ENCODE measurements at regions not wholly inside any gene's neighbourhood (a gene's known extent, or its start where the extent isn't known, plus 50 kb on each side); places are given as distances from the start of the nearest gene placed in this dataset.

DNA sequence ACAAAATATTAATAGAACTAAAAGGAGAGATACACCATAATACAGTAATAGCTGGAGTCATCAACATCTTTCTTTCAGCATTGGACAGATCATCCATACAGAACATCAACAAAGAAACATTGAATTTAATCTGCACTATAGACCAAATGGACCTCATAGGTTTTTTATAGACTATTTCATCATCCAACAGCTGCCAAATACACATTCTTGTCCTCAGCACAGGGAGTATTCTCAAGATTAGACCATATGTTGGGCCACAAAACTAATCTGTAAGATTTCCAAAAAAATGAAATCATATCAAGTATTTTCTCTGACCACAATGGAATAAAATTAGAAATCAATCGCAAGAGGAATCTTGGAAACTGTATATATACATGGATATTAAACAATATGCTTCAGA lies 86.9 kb downstream of the FSCB start:
- intact Hi-C loops (cut with micrococcal nuclease; ENCODE audit: unreplicated experiment) = no loop called here
- no peaks in the 10 kb centered on the region for H3K4me1 ChIP-seq (ENCODE audit: control insufficient read depth, insufficient read depth, low read length)
- ATAC-seq = no peak
- TF ChIP-seq REST (IDR thresholded peaks at IDR 0.05; ENCODE audit: insufficient read depth in 1 of 2, low read depth in 2 of 2, low read length in 1 of 2) (no peak), TCF7L2 (IDR thresholded peaks at IDR 0.05; ENCODE audit: low read depth, low read length) (no peak)
- no peaks in the 10 kb centered on the region for H3K36me3 ChIP-seq (ENCODE audit: control insufficient read depth, insufficient read depth, low read length)
- ChIA-PET POLR2A (no interaction called here), CTCF (no interaction called here)
- in situ Hi-C loops (cut with HindIII; ENCODE audit: low pct_unique_long_range_greater_than_20kb, low sequenced_read_pairs) = no loop called here
- no peaks in the 10 kb centered on the region for H3K9me3 ChIP-seq (ENCODE audit: control insufficient read depth, insufficient read depth, low read depth, low read length)
- no peak for DNase-seq (ENCODE audit: low read depth, low spot score)
- no TSS peak for BruUV-seq (replicated peaks)
- H3K27ac ChIP-seq (ENCODE audit: low read length) = no peak overlapping the region
- no peaks in the 10 kb centered on the region for H3K27me3 ChIP-seq (ENCODE audit: control insufficient read depth, insufficient read depth, low read length)
- no peak overlapping the region for H3K4me3 ChIP-seq (ENCODE audit: low read depth in 2 of 2, low read length in 2 of 2)

- in situ Hi-C loops (cut with HindIII; ENCODE audit: low pct_unique_long_range_greater_than_20kb, low sequenced_read_pairs) = no loop called here
- intact Hi-C loops (cut with micrococcal nuclease; ENCODE audit: unreplicated experiment) = no loop called here
- Histone ChIP-seq H3K36me3 (ENCODE audit: control insufficient read depth, insufficient read depth, low read length) (no peaks in the 10 kb centered on the region), H3K4me1 (ENCODE audit: control insufficient read depth, insufficient read depth, low read length) (no peaks in the 10 kb centered on the region), H3K4me3 (ENCODE audit: low read depth in 2 of 2, low read length in 2 of 2) (no peak overlapping the region), H3K27ac (ENCODE audit: low read length) (no peak overlapping the region), H3K27me3 (ENCODE audit: control insufficient read depth, insufficient read depth, low read length) (no peaks in the 10 kb centered on the region), H3K9me3 (ENCODE audit: control insufficient read depth, insufficient read depth, low read depth, low read length) (no peaks in the 10 kb centered on the region)
- ChIA-PET CTCF (no interaction called here), POLR2A (no interaction called here)
- DNase-seq (ENCODE audit: low read depth, low spot score) (no peak), ATAC-seq (no peak)
- no TSS peak for BruUV-seq (replicated peaks)
- no peak for TF ChIP-seq POLR2AphosphoS5 (IDR thresholded peaks at IDR 0.05; ENCODE audit: low read depth, low read length)
- no peak for TF ChIP-seq TCF7L2 (IDR thresholded peaks at IDR 0.05; ENCODE audit: low read depth, low read length)
- no peak for TF ChIP-seq CTCF (IDR thresholded peaks at IDR 0.05)
These were observed 88.2 kb downstream of the FSCB start for GRCh38 chr14:44418856-44419255.

DNA sequence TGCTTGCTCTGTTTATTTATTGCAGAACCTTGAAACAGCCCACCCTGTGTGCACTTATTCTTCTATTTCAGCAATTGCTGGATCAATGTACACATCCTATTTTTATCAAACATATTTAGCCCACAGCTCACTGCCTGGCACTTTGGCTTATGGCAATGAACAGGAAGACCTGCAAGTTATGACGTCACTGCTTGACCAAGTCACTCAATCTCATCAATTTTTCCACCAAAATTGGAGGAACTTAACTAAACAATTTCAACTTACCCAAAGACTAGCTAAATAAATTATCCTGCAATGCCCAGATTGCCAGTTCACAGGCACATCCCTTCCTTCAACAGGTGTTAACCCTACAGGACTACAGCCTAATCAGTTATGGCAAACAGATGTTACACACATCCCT lies 89.3 kb downstream of the FSCB start:
- ChIA-PET CTCF (no interaction called here), POLR2A (no interaction called here)
- Histone ChIP-seq H3K9me3 (ENCODE audit: control insufficient read depth, insufficient read depth, low read depth, low read length) (no peaks in the 10 kb centered on the region), H3K27me3 (ENCODE audit: control insufficient read depth, insufficient read depth, low read length) (no peaks in the 10 kb centered on the region), H3K4me1 (ENCODE audit: control insufficient read depth, insufficient read depth, low read length) (no peaks in the 10 kb centered on the region), H3K36me3 (ENCODE audit: control insufficient read depth, insufficient read depth, low read length) (no peaks in the 10 kb centered on the region), H3K27ac (ENCODE audit: low read length) (no peak overlapping the region), H3K4me3 (ENCODE audit: low read depth in 2 of 2, low read length in 2 of 2) (no peak overlapping the region)
- BruUV-seq (replicated peaks) = no TSS peak
- DNase-seq (ENCODE audit: low read depth, low spot score) (no peak), ATAC-seq (no peak)
- no peak for TF ChIP-seq POLR2AphosphoS5 (IDR thresholded peaks at IDR 0.05; ENCODE audit: low read depth, low read length)
- no peak for TF ChIP-seq SIN3A (IDR thresholded peaks at IDR 0.05; ENCODE audit: borderline replicate concordance, insufficient read depth, low read depth, low read length)
- no peak for TF ChIP-seq TCF7L2 (IDR thresholded peaks at IDR 0.05; ENCODE audit: low read depth, low read length)
- no peak for TF ChIP-seq CTCF (IDR thresholded peaks at IDR 0.05)
- no peak for TF ChIP-seq REST (IDR thresholded peaks at IDR 0.05; ENCODE audit: insufficient read depth in 1 of 2, low read depth in 2 of 2, low read length in 1 of 2)
- in situ Hi-C loops (cut with HindIII; ENCODE audit: low pct_unique_long_range_greater_than_20kb, low sequenced_read_pairs) = no loop called here
- intact Hi-C loops (cut with micrococcal nuclease; ENCODE audit: unreplicated experiment) = no loop called here

All from Panc1 (cell line).